ENCODE measurements at regions not wholly inside any gene's neighbourhood (a gene's known extent, or its start where the extent isn't known, plus 50 kb on each side); places are given as distances from the start of the nearest gene placed in this dataset.

DNA sequence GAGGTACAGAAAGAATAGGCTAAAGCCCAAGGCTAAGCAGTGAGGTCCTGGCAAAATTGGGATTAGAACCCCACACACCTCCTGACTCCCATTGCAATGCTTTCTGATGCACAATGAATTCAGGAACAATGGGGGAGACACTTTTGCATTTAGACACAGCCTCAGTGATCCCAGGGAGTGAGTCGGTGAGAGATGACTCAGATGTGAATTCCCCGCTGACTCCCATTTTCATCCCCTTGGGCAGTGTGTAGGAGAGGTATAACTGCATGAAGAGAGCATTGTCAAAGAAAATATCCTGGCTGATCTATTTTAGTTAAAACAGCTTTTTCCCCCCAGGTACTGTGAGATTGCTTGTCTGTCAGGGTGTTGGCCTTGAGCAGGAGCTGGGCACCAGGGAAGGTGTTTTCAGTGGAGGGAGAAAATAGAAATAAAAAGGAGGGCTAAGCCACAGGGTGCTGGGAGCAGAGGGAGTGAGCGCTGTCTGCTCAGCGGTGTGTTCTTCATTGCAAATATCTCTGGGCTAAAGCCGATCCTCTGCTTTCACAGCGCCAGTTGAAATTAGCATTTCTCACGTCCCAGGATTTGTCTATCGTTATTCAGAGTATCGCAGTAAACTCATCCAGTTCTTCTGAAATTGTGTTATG, 247.7 kb upstream of the PTBP2 start:
- DNase-seq (ENCODE audit: low read depth in 1 of 2, low spot score in 1 of 2) = no peak

GRCh38 chr1:96474985-96475743, 246.4 kb upstream of the PTBP2 start:
- no peak for DNase-seq (ENCODE audit: low read depth in 1 of 2, low spot score in 1 of 2)

GRCh38 chr1:96475903-96476302, 245.7 kb upstream of the PTBP2 start:
- no peak for DNase-seq (ENCODE audit: low read depth in 1 of 2, low spot score in 1 of 2)

DNA sequence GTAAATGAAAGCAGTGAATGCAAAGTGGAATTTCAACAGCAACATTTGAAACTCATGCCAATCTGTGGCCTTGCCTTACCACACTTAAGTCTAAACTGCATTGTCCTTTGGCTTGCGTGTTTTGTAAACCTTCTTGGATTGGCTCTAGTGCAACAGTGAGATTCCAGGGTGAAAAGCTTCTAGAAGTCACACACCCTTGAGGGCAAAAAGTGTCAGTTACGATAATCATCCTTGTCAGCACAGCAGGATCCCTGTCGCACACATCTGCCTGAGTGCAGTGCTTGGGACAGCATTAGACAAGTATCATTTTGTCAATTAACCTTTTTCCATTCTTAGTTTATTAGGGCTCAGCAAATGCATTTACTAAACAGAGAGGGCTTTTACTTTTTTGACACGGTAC, 243.4 kb upstream of the PTBP2 start:
- DNase-seq (ENCODE audit: low read depth in 1 of 2, low spot score in 1 of 2) = no peak

DNA sequence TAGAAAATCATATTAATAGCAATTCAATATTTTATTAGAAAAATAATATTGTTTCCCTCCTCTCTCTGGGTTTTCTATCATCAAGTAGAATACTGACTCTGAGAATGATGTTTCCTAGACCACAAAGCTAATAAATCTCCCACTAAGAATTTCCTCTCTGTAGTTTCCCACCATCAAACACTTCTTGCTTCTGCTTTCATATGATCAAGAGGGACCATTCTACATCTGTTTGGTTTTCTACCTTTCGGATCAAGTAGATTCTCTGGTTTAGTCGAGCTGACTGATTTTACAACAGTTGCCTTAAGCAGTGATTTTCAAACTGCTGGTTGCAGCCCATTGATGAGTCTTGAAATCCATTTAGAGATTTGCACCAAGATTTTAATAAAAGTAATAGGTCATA, 240.2 kb upstream of the PTBP2 start:
- no peak for DNase-seq (ENCODE audit: low read depth in 1 of 2, low spot score in 1 of 2)

GRCh38 chr1:96482616-96483015, 239.0 kb upstream of the PTBP2 start:
- no peak for DNase-seq (ENCODE audit: low read depth in 1 of 2, low spot score in 1 of 2)

DNA sequence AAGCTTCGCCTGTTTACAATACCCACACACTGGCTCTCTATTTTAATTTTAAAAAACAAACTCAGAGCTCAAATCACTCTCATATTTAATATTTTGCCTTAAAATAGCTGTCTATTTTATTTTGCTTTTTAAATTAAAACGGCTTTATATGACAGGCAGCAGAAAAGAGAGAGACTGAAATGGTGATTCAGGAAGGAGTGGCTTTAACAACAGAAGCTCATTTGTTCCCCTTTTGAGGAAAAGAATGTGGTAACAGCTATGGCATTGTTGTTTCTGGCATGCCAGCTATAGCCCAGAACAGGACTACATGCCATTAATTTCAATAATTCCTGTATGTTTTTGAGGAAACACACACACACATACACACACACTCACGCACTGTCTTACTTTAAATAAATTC, 234.2 kb upstream of the PTBP2 start:
- DNase-seq (ENCODE audit: low read depth in 1 of 2, low spot score in 1 of 2) = no peak

GRCh38 chr1:96487971-96488370, 233.6 kb upstream of the PTBP2 start:
- no peak for DNase-seq (ENCODE audit: low read depth in 1 of 2, low spot score in 1 of 2)

GRCh38 chr1:96488777-96489176, 232.8 kb upstream of the PTBP2 start:
- DNase-seq (ENCODE audit: low read depth in 1 of 2, low spot score in 1 of 2) = no peak

DNA sequence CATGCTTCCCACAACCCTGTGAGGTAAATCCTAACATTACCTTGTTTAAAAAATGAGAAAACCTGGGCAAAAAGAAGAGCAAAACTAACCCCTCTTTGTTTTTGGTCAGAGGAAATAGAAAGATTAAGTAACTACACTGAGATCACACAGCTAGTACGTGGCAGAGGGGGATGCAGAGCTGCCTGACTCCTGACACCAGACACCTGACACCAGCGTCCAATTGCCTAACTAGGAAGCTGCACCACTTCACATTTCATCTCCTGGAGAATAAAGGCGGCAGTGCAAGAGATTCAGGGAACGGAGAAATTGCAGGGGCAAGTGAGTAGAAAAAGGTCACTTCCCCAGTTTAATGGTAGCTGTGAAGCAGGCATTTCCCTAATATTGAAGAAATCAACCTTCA, 229.3 kb upstream of the PTBP2 start:
- DNase-seq (ENCODE audit: low read depth in 1 of 2, low spot score in 1 of 2) = no peak

- DNase-seq (ENCODE audit: low read depth in 1 of 2, low spot score in 1 of 2) = no peak
Measured at GRCh38 chr1:96498744-96499340, 222.7 kb upstream of the PTBP2 start.

DNA sequence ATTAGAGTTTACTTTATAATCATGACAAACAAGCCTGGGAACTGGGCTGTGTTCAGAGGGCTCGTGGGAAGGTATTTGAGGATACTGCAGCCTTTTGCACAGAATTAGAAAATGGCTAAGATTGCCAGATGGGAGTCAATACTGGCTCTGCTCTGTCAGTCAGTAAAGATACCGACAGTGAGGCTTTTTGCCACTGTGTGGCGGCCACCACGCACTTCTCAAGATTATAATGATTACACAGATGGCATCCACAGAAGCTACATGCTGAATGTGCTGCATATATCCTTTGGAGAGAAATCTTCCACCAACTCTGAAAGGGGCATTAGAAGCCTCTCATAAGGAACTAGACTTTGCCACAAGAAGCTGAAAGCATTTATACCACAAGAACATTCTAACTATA, 213.4 kb upstream of the PTBP2 start:
- DNase-seq (ENCODE audit: low read depth in 1 of 2, low spot score in 1 of 2) = no peak

- no peak for DNase-seq (ENCODE audit: low read depth in 1 of 2, low spot score in 1 of 2)
Measured at GRCh38 chr1:96509339-96509738, 212.2 kb upstream of the PTBP2 start.

DNA sequence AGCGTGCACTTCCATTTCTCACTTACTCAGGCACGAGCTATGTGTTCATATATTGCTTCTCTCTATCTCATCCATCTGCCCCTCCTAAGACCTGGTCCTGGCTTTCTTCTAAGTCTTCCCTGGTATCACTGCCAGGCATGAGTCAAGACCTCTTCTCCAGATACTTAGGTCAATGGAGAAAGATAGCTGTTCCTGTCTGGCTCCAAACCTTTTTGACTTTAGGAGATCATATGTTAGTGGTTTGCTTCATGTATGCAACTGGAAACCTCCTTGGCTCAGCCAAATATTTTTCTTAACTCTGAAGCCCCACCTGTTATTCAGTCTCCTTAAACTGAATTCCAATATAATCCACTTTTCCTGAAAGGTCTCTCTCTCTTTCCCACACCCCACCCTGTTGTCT, 211.6 kb upstream of the PTBP2 start:
- no peak for DNase-seq (ENCODE audit: low read depth in 1 of 2, low spot score in 1 of 2)

- no peak for DNase-seq (ENCODE audit: low read depth in 1 of 2, low spot score in 1 of 2)
Measured at GRCh38 chr1:96510391-96510790, 211.2 kb upstream of the PTBP2 start.

- no peak for DNase-seq (ENCODE audit: low read depth in 1 of 2, low spot score in 1 of 2)
Measured at GRCh38 chr1:96510911-96511310, 210.7 kb upstream of the PTBP2 start.

- DNase-seq (ENCODE audit: low read depth in 1 of 2, low spot score in 1 of 2) = no peak
Measured at GRCh38 chr1:96513136-96513535, 208.4 kb upstream of the PTBP2 start.

GRCh38 chr1:96515430-96515829, 206.2 kb upstream of the PTBP2 start:
- DNase-seq (ENCODE audit: low read depth in 1 of 2, low spot score in 1 of 2) = no peak

GRCh38 chr1:96515925-96516324, 205.7 kb upstream of the PTBP2 start:
- DNase-seq (ENCODE audit: low read depth in 1 of 2, low spot score in 1 of 2) = no peak

GRCh38 chr1:96519851-96520578, 201.6 kb upstream of the PTBP2 start:
- DNase-seq (ENCODE audit: low read depth in 1 of 2, low spot score in 1 of 2) = no peak

DNA sequence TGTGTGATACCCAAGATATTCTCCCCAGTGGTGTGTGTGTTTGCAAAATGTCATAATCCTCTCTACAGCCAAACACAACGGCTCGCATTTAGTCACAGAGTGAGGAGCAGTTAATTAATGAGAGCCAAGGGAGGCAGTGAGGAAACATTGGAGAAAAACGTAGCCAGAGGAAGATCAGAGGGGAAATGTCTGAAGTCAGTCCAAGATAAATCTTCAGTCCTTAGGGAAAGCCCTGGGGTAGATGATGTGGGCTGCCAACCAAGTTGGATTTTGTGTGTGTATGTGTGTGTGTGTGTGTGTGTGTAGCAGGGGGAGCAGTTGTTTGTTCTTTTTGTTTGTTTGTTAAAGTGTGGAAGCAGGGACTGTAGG, 201.0 kb upstream of the PTBP2 start:
- no peak for DNase-seq (ENCODE audit: low read depth in 1 of 2, low spot score in 1 of 2)

DNA sequence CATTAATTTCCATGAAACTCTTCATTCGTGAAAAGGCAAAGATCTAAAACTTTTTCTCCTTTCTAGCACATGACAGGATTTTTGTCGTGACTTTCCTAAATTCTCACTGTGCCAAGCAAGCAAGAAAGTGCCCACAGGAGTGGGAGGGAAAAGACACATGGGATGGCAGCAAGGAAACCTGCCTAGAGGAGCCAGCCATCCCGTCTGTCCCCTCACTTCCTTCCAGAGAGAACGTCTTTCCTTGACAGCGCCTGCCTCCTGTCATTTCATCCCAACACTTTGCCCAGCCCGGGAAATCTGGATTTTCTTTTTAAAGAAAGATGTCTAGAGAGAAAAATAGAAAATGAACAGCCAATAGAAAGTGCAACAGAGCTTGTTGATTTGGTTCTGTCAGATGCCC, 200.6 kb upstream of the PTBP2 start:
- no peak for DNase-seq (ENCODE audit: low read depth in 1 of 2, low spot score in 1 of 2)

Measured in activated CD4-positive, alpha-beta T cell treated with anti-CD3 and anti-CD28 coated beads, Interleukin-2, amount 50 U/mL, for 24 hours (primary cell).